IMR-90 (cell line): ENCODE measurements at regions not wholly inside any gene's neighbourhood (a gene's known extent, or its start where the extent isn't known, plus 50 kb on each side); places are given as distances from the start of the nearest gene placed in this dataset.

ENCODE experiments used
- ATAC-seq: fragments of 200-7000 bp; cut with Tn5 transposase; 2 replicates; pipeline ENCODE4 v1.9.1; 2020; ENCODE audit warnings: low read depth, mild to moderate bottlenecking, moderate library complexity
- BruUV-seq: library from RNA; stranded (reverse); fragments of 400-500 nt; replicated peaks from 2 replicates; lab custom pipeline; 2021; lab: Mats Ljungman, UMichigan
- CTCF ChIA-PET: fragments of 300-600 bp; formaldehyde crosslinking; extraction: SDS; loops from one replicate; lab custom pipeline; 2021; ENCODE audit warnings: antibody characterized with exemption; lab: Yijun Ruan, JAX
- POLR2A ChIA-PET: fragments of 300-600 bp; sonication (Branson Sonifier 250); formaldehyde crosslinking; loops from one replicate; lab custom pipeline; 2022; ENCODE audit warnings: antibody characterized with exemption; ENCODE audit not compliant: unreplicated experiment; lab: Charles Lee
- DNase-seq: peaks from one replicate; pipeline ENCODE4 v3.0.0; 2013
- H2AFZ ChIP-seq: replicated peaks from 2 replicates; pipeline ENCODE3; 2013; ENCODE audit warnings: low read length, mild to moderate bottlenecking; ENCODE audit not compliant: poor library complexity
- H2AK5ac ChIP-seq: 2 replicates; pipeline ENCODE4 v1.6.1; 2013; ENCODE audit warnings: low read depth, low read length, inconsistent platforms
- H2AK9ac ChIP-seq: replicated peaks from 2 replicates; pipeline ENCODE3; 2013; ENCODE audit warnings: mild to moderate bottlenecking, low read depth, low read length, moderate library complexity; ENCODE audit not compliant: poor library complexity
- H2BK120ac ChIP-seq: 2 replicates; pipeline ENCODE4 v1.6.1; 2013; ENCODE audit warnings: low read depth, low read length, inconsistent platforms
- H2BK15ac ChIP-seq: 3 replicates; pipeline ENCODE4 v1.6.1; 2013; ENCODE audit warnings: low read depth, low read length, inconsistent platforms
- H2BK20ac ChIP-seq: 2 replicates; pipeline ENCODE4 v1.6.1; 2013; ENCODE audit warnings: low read depth, mild to moderate bottlenecking, inconsistent platforms, low read length, moderate library complexity
- H2BK5ac ChIP-seq: 2 replicates; pipeline ENCODE4 v1.6.1; 2013; ENCODE audit warnings: mild to moderate bottlenecking, low read depth, low read length, inconsistent platforms; ENCODE audit not compliant: poor library complexity, severe bottlenecking
- H3K14ac ChIP-seq: replicated peaks from 2 replicates; pipeline ENCODE4 v1.6.1; 2013; ENCODE audit warnings: low read depth, low read length, inconsistent platforms
- H3K18ac ChIP-seq: 2 replicates; pipeline ENCODE4 v1.6.1; 2013; ENCODE audit warnings: low read depth, low read length, control low read depth
- H3K23ac ChIP-seq: 2 replicates; pipeline ENCODE4 v1.6.1; 2013; ENCODE audit warnings: low read depth, low read length, inconsistent platforms
- H3K27ac ChIP-seq: 2 replicates; pipeline ENCODE4 v1.5.1; 2013; ENCODE audit warnings: mild to moderate bottlenecking, control low read depth, low read length; ENCODE audit not compliant: insufficient read depth
- H3K27me3 ChIP-seq: 2 replicates; pipeline ENCODE4 v1.6.1; 2013; ENCODE audit warnings: low read length; ENCODE audit not compliant: control insufficient read depth, insufficient read depth
- H3K36me3 ChIP-seq: 2 replicates; pipeline ENCODE4 v1.6.1; 2013; ENCODE audit warnings: low read length, mixed read lengths; ENCODE audit not compliant: control insufficient read depth, insufficient read depth
- H3K4ac ChIP-seq: 2 replicates; pipeline ENCODE4 v1.6.1; 2013; ENCODE audit warnings: low read depth, low read length, inconsistent platforms
- H3K4me1 ChIP-seq: 2 replicates; pipeline ENCODE4 v1.6.1; 2013; ENCODE audit warnings: low read length, mixed read lengths; ENCODE audit not compliant: control insufficient read depth, insufficient read depth
- H3K4me2 ChIP-seq: 2 replicates; pipeline ENCODE4 v1.6.1; 2013; ENCODE audit warnings: low read depth, mild to moderate bottlenecking, control low read depth, low read length, moderate library complexity
- H3K4me3 ChIP-seq: 2 replicates; pipeline ENCODE4 v1.5.1; 2013; ENCODE audit warnings: low read depth, mild to moderate bottlenecking, control low read depth, low read length, moderate library complexity; ENCODE audit not compliant: insufficient read depth
- H3K56ac ChIP-seq: 2 replicates; pipeline ENCODE4 v1.6.1; 2013; ENCODE audit warnings: low read length, inconsistent platforms; ENCODE audit not compliant: insufficient read depth; ENCODE audit errors: extremely low read depth
- H3K79me1 ChIP-seq, 2 experiments: 2 replicates each; pipeline ENCODE4 v1.6.1; 2013; ENCODE audit warnings: low read length in 2 of 2, inconsistent platforms in 1 of 2, low read depth in 1 of 2
- H3K9ac ChIP-seq: 2 replicates; pipeline ENCODE4 v1.6.1; 2013; ENCODE audit warnings: low read depth, low read length, control low read depth
- H3K9me1 ChIP-seq: 2 replicates; pipeline ENCODE4 v1.6.1; 2013; ENCODE audit warnings: low read length, inconsistent platforms; ENCODE audit not compliant: insufficient read depth
- H3K9me3 ChIP-seq: 2 replicates; pipeline ENCODE4 v1.6.1; 2013; ENCODE audit warnings: low read length; ENCODE audit not compliant: control insufficient read depth, insufficient read depth
- H4K20me1 ChIP-seq: 2 replicates; pipeline ENCODE4 v1.6.1; 2013; ENCODE audit warnings: low read length, inconsistent platforms; ENCODE audit not compliant: insufficient read depth
- H4K5ac ChIP-seq: 2 replicates; pipeline ENCODE4 v1.6.1; 2013; ENCODE audit warnings: mild to moderate bottlenecking, low read depth, low read length, control low read depth
- H4K8ac ChIP-seq, 2 experiments: 2 replicates each; pipeline ENCODE4 v1.6.1; 2013; ENCODE audit warnings: low read depth in 2 of 2, low read length in 2 of 2, control low read depth in 1 of 2, inconsistent platforms in 1 of 2
- H4K91ac ChIP-seq: 2 replicates; pipeline ENCODE4 v1.6.1; 2013; ENCODE audit warnings: low read depth, low read length, inconsistent platforms; ENCODE audit not compliant: insufficient read depth
- BHLHE40 ChIP-seq: fragments of 150-350 bp; IDR thresholded peaks from 2 replicates; pipeline ENCODE4 v1.6.1; 2016; ENCODE audit warnings: mild to moderate bottlenecking, low read depth, low read length
- CEBPB ChIP-seq: IDR thresholded peaks from 2 replicates; pipeline ENCODE4 v1.6.1; 2012; ENCODE audit warnings: low read depth, low read length, improper control_type of control experiment
- CHD1 ChIP-seq: IDR thresholded peaks from 2 replicates; pipeline ENCODE4 v1.6.1; 2012; ENCODE audit warnings: low read depth, low read length, improper control_type of control experiment
- CTCF ChIP-seq: conservative IDR thresholded peaks from 2 replicates; pipeline ENCODE4 v1.5.1; 2012; ENCODE audit warnings: mild to moderate bottlenecking, low read depth, low read length, improper control_type of control experiment
- FOS ChIP-seq: fragments of 150-350 bp; IDR thresholded peaks from 2 replicates; pipeline ENCODE4 v1.6.1; 2016; ENCODE audit warnings: low read depth, low read length
- MAFK ChIP-seq: IDR thresholded peaks from 2 replicates; pipeline ENCODE4 v1.6.1; 2012; ENCODE audit warnings: low read depth, low read length, improper control_type of control experiment
- MAZ ChIP-seq: IDR thresholded peaks from 2 replicates; pipeline ENCODE4 v1.6.1; 2012; ENCODE audit warnings: low read depth, mild to moderate bottlenecking, low read length, improper control_type of control experiment, moderate library complexity, borderline replicate concordance
- MXI1 ChIP-seq: IDR thresholded peaks from 2 replicates; pipeline ENCODE4 v1.6.1; 2012; ENCODE audit warnings: low read depth, mild to moderate bottlenecking, low read length, moderate library complexity, borderline replicate concordance
- NFE2L2 ChIP-seq: fragments of 150-350 bp; IDR thresholded peaks from 2 replicates; pipeline ENCODE4 v1.6.1; 2016; ENCODE audit warnings: low read depth, mild to moderate bottlenecking, low read length
- POLR2A ChIP-seq: IDR thresholded peaks from 2 replicates; pipeline ENCODE4 v1.6.1; 2012; ENCODE audit warnings: mild to moderate bottlenecking, low read depth, low read length
- RAD21 ChIP-seq: IDR thresholded peaks from 2 replicates; pipeline ENCODE4 v1.6.1; 2012; ENCODE audit warnings: low read length, improper control_type of control experiment
- RCOR1 ChIP-seq: IDR thresholded peaks from 2 replicates; pipeline ENCODE4 v1.6.1; 2012; ENCODE audit warnings: mild to moderate bottlenecking, low read length, improper control_type of control experiment; ENCODE audit not compliant: insufficient replicate concordance
- RFX5 ChIP-seq: IDR thresholded peaks from 2 replicates; pipeline ENCODE4 v1.8.0; 2012; ENCODE audit warnings: low read depth, mild to moderate bottlenecking, low read length, moderate library complexity
- SMC3 ChIP-seq: fragments of 150-350 bp; IDR thresholded peaks from 2 replicates; pipeline ENCODE4 v1.6.1; 2016; ENCODE audit warnings: low read depth, mild to moderate bottlenecking, antibody characterized with exemption, low read length, moderate library complexity
- USF2 ChIP-seq: fragments of 150-350 bp; IDR thresholded peaks from 2 replicates; pipeline ENCODE4 v1.6.1; 2017; ENCODE audit warnings: mild to moderate bottlenecking, antibody characterized with exemption, low read length, low read depth
- WGBS, 2 experiments: methylation state at CpG; one replicate each; pipeline versions ENCODE4 v1.1.5 to v1.1.7; 2013; ENCODE audit warnings: missing lambda C conversion rate in 2 of 2; ENCODE audit not compliant: insufficient read length in 1 of 2; ENCODE audit errors: extremely low coverage in 2 of 2; 5-methylcytosine and 5-hydroxymethylcytosine counted together
- dilution Hi-C: fragments of 300-500 bp; cut with HindIII; formaldehyde crosslinking; loops from one replicate; pipeline ENCODE4 v1.14.3; 2018; ENCODE audit warnings: low sequenced_read_pairs; ENCODE audit not compliant: unreplicated experiment
- in situ Hi-C: fragments of 300-500 bp; cut with MboI; formaldehyde crosslinking; loops from 3 replicates; pipeline ENCODE4 v1.14.3; 2019; ENCODE audit warnings: low sequenced_read_pairs, inconsistent platforms, mixed read lengths
- intact Hi-C: fragments of 100-400 bp; cut with micrococcal nuclease; formaldehyde crosslinking; loops from 2 replicates; pipeline ENCODE4 v1.10.0; 2022
- TF ChIP-seq, protein P1 (sequence below): fragments of 150-350 bp; IDR thresholded peaks from 2 replicates; pipeline ENCODE4 v1.6.1; 2016; ENCODE audit warnings: low read depth, mild to moderate bottlenecking, low read length, moderate library complexity, borderline replicate concordance

DNA sequence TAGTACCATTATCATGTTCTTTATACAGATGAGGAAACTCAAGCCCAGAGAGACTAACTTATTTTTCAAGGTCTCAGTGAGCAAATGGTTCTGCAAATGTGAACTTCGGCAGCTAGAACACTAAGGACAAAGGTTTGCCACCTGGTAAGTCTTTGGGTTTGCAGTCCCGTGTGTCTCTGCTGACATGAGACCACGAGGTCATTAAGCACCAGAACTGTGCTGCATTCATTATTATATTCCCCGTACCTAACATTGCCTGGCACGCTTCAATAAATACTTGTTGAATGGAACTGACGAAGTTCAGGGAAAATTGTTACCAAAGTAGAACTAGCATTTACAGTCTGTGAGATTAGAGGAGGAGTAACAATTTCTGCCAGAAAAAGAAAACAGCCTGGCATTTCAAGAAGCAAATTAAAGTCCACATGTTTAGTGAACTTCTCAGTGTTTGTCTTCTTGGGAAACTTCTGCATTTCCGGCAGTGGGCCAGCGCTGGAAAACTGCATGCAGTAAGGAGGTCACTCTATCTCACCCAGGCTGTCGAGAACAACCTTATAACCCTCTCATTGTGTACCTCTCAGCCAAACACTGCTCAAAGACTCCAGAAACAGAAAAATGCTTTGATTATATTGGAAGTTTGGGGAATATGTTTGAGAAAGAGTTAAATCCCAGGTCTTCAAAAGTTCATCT lies 67.4 kb upstream of the CPEB2 start:
- Histone ChIP-seq H3K23ac (no peak overlapping the region), H3K4me2 (no peak overlapping the region), H2BK20ac (no peak overlapping the region), H4K8ac (no peak overlapping the region), H3K27ac (no peak overlapping the region), H2AK5ac (no peak overlapping the region), H4K20me1 (no peaks in the 10 kb centered on the region), H3K56ac (no peak overlapping the region), H3K9ac (no peak overlapping the region), H2AFZ (no peak overlapping the region), H3K4me3 (no peak overlapping the region), H3K14ac (no peak overlapping the region), H2BK120ac (no peak overlapping the region), H3K36me3 (no peaks in the 10 kb centered on the region), H3K79me1 (no peaks in the 10 kb centered on the region), H3K4ac (no peak overlapping the region), H4K5ac (no peak overlapping the region), H3K27me3 (no peaks in the 10 kb centered on the region), H4K91ac (no peak overlapping the region), H2BK5ac (no peak overlapping the region), H3K9me1 (no peaks in the 10 kb centered on the region), H3K18ac (no peak overlapping the region), H3K4me1 (no peaks in the 10 kb centered on the region), H2AK9ac (no peak overlapping the region), H2BK15ac (no peak overlapping the region), H3K9me3 (no peaks in the 10 kb centered on the region)
- TF ChIP-seq FOS (no peak), USF2 (no peak), POLR2A (no peak), CTCF (no peak), RAD21 (no peak), NFE2L2 (no peak), SMC3 (no peak), RFX5 (no peak), MAZ (no peak), CHD1 (no peak), MAFK (no peak), RCOR1 (no peak), CEBPB (no peak), BHLHE40 (no peak), MXI1 (no peak)
- TF ChIP-seq, protein P1, sequence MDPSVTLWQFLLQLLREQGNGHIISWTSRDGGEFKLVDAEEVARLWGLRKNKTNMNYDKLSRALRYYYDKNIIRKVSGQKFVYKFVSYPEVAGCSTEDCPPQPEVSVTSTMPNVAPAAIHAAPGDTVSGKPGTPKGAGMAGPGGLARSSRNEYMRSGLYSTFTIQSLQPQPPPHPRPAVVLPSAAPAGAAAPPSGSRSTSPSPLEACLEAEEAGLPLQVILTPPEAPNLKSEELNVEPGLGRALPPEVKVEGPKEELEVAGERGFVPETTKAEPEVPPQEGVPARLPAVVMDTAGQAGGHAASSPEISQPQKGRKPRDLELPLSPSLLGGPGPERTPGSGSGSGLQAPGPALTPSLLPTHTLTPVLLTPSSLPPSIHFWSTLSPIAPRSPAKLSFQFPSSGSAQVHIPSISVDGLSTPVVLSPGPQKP, result no peak
- BruUV-seq, result no TSS peak
- in situ Hi-C loops (no loop called here), intact Hi-C loops (no loop called here), dilution Hi-C loops (no loop called here)
- DNase-seq (no peak), ATAC-seq (no peak)
- POLR2A ChIA-PET, result no interaction called here
- WGBS, 2 experiments, result no CpG with 5 or more reads among the region's 9 CpGs
- CTCF ChIA-PET, result no interaction called here
